OCI-LY1 (cell line): ENCODE measurements at regions not wholly inside any gene's neighbourhood (a gene's known extent, or its start where the extent isn't known, plus 50 kb on each side); places are given as distances from the start of the nearest gene placed in this dataset.

ENCODE experiments used
- H2AFZ ChIP-seq: fragments of 200-600 bp; sonication (generic), shearing (Covaris generic); 2 replicates; pipeline ENCODE4 v1.6.0; 2014; ENCODE audit warnings: antibody characterized with exemption, mild to moderate bottlenecking, low read length
- H3F3A ChIP-seq: fragments of 200-600 bp; sonication (generic), shearing (Covaris generic); 2 replicates; pipeline ENCODE4 v1.6.0; 2014; ENCODE audit warnings: mild to moderate bottlenecking, antibody characterized with exemption, low read length, moderate library complexity; ENCODE audit not compliant: insufficient read depth
- H3K27ac ChIP-seq: fragments of 200-600 bp; sonication (generic); 2 replicates; pipeline ENCODE4 v1.5.1; 2014; ENCODE audit warnings: low read length, mixed run types, mild to moderate bottlenecking, low read depth; ENCODE audit not compliant: poor library complexity, severe bottlenecking
- H3K27me3 ChIP-seq: fragments of 200-600 bp; sonication (generic); 2 replicates; pipeline ENCODE4 v1.6.0; 2014; ENCODE audit warnings: antibody characterized with exemption, mild to moderate bottlenecking, low read length, moderate library complexity; ENCODE audit not compliant: insufficient read depth
- H3K36me3 ChIP-seq: fragments of 200-600 bp; sonication (generic); 2 replicates; pipeline ENCODE4 v1.6.1; 2014; ENCODE audit warnings: mild to moderate bottlenecking, antibody characterized with exemption, low read length, moderate library complexity, mixed read lengths; ENCODE audit not compliant: insufficient read depth
- H3K4me1 ChIP-seq: fragments of 200-600 bp; sonication (generic); 2 replicates; pipeline ENCODE4 v1.5.1; 2014; ENCODE audit warnings: mild to moderate bottlenecking, low read length, moderate library complexity; ENCODE audit not compliant: insufficient read depth, severe bottlenecking
- H3K4me2 ChIP-seq: fragments of 200-600 bp; sonication (generic), shearing (Covaris generic); 2 replicates; pipeline ENCODE4 v1.6.1; 2014; ENCODE audit warnings: low read length
- H3K4me3 ChIP-seq: fragments of 200-600 bp; sonication (generic); 2 replicates; pipeline ENCODE4 v1.5.1; 2014; ENCODE audit warnings: low read length, low read depth, mild to moderate bottlenecking, mixed read lengths; ENCODE audit not compliant: poor library complexity, severe bottlenecking
- H3K79me2 ChIP-seq: fragments of 200-600 bp; shearing (Covaris generic); 2 replicates; pipeline ENCODE4 v1.6.1; 2016; ENCODE audit warnings: mixed run types, low read length, mixed read lengths; ENCODE audit not compliant: insufficient read depth
- H3K9ac ChIP-seq: fragments of 200-600 bp; sonication (generic), shearing (Covaris generic); 2 replicates; pipeline ENCODE4 v1.6.1; 2014; ENCODE audit warnings: mild to moderate bottlenecking, low read length, mixed read lengths
- H3K9me2 ChIP-seq: fragments of 200-600 bp; sonication (generic), shearing (Covaris generic); 2 replicates; pipeline ENCODE4 v1.6.1; 2014; ENCODE audit warnings: low read depth, mild to moderate bottlenecking, low read length, mixed read lengths
- H3K9me3 ChIP-seq: fragments of 200-600 bp; shearing (Covaris generic); 2 replicates; pipeline ENCODE4 v1.6.1; 2014; ENCODE audit warnings: low read length, mixed read lengths
- H4K20me1 ChIP-seq: fragments of 200-600 bp; sonication (generic), shearing (Covaris generic); 2 replicates; pipeline ENCODE4 v1.6.0; 2016; ENCODE audit warnings: mild to moderate bottlenecking, low read length; ENCODE audit not compliant: insufficient read depth
- EZH2 ChIP-seq: fragments of 200-600 bp; sonication (generic), shearing (Covaris generic); IDR thresholded peaks from 2 replicates; pipeline ENCODE4 v1.8.0; 2017; ENCODE audit warnings: borderline replicate concordance, mixed run types, mild to moderate bottlenecking, antibody characterized with exemption, low read length, moderate library complexity, mixed read lengths
- TF ChIP-seq, protein P1 (sequence below): fragments of 200-600 bp; sonication (generic), shearing (Covaris generic); IDR thresholded peaks from 2 replicates; pipeline ENCODE4 v1.5.1; 2017; ENCODE audit warnings: mild to moderate bottlenecking, antibody characterized with exemption, low read length, moderate library complexity, mixed read lengths

DNA sequence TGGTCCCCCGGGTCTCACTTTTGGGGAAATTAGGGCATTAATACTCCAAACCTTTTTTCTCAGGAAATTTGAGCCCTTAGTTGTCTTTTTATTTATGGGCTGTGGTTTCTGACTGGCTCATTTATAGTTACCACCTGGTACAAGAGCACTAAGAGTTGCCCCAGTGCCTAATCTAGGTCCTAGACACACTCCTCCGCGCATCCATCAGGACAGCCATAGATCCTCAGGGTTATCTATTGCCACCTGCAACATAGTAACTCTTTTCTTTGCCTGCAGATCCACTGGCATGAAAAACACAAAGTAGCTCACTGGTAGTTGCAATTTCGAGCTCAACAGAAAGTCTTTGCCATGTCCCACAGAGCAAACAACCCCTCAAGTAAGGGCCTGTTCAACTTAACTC is 576.4 kb upstream of the ROBO2 start:
- no peak overlapping the region for H3K4me2 ChIP-seq
- no peaks in the 10 kb centered on the region for H3K36me3 ChIP-seq
- no peaks in the 10 kb centered on the region for H3K9me2 ChIP-seq
- H3K9ac ChIP-seq: no peak overlapping the region
- no peak overlapping the region for H3K4me3 ChIP-seq
- no peaks in the 10 kb centered on the region for H3K27me3 ChIP-seq
- H3K9me3 ChIP-seq: no peaks in the 10 kb centered on the region
- H2AFZ ChIP-seq: no peak overlapping the region
- H3K27ac ChIP-seq: no peak overlapping the region
- no peaks in the 10 kb centered on the region for H3K79me2 ChIP-seq
- no peaks in the 10 kb centered on the region for H3F3A ChIP-seq
- no peaks in the 10 kb centered on the region for H4K20me1 ChIP-seq
- TF ChIP-seq, protein P1, sequence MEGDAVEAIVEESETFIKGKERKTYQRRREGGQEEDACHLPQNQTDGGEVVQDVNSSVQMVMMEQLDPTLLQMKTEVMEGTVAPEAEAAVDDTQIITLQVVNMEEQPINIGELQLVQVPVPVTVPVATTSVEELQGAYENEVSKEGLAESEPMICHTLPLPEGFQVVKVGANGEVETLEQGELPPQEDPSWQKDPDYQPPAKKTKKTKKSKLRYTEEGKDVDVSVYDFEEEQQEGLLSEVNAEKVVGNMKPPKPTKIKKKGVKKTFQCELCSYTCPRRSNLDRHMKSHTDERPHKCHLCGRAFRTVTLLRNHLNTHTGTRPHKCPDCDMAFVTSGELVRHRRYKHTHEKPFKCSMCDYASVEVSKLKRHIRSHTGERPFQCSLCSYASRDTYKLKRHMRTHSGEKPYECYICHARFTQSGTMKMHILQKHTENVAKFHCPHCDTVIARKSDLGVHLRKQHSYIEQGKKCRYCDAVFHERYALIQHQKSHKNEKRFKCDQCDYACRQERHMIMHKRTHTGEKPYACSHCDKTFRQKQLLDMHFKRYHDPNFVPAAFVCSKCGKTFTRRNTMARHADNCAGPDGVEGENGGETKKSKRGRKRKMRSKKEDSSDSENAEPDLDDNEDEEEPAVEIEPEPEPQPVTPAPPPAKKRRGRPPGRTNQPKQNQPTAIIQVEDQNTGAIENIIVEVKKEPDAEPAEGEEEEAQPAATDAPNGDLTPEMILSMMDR: no peak
- no peak for TF ChIP-seq EZH2
- H3K4me1 ChIP-seq: no peaks in the 10 kb centered on the region

GRCh38 chr3:76470285-76470684 is 569.6 kb upstream of the ROBO2 start:
- Histone ChIP-seq H3K9ac (no peak overlapping the region), H2AFZ (no peak overlapping the region), H3K27me3 (no peaks in the 10 kb centered on the region), H3K27ac (no peak overlapping the region), H3K36me3 (no peaks in the 10 kb centered on the region), H3K4me2 (no peak overlapping the region), H3K9me2 (no peaks in the 10 kb centered on the region), H3K4me3 (no peak overlapping the region), H4K20me1 (no peaks in the 10 kb centered on the region), H3K9me3 (no peaks in the 10 kb centered on the region), H3K79me2 (no peaks in the 10 kb centered on the region), H3F3A (no peaks in the 10 kb centered on the region), H3K4me1 (no peaks in the 10 kb centered on the region)
- no peak for TF ChIP-seq EZH2
- TF ChIP-seq, protein P1: no peak

GRCh38 chr3:76474632-76475031 is 565.3 kb upstream of the ROBO2 start:
- Histone ChIP-seq H3K27me3 (no peaks in the 10 kb centered on the region), H3K4me1 (no peaks in the 10 kb centered on the region), H3K4me3 (no peak overlapping the region), H2AFZ (no peak overlapping the region), H3K9me3 (no peaks in the 10 kb centered on the region), H3K9me2 (no peaks in the 10 kb centered on the region), H4K20me1 (no peaks in the 10 kb centered on the region), H3K9ac (no peak overlapping the region), H3K79me2 (no peaks in the 10 kb centered on the region), H3K36me3 (no peaks in the 10 kb centered on the region), H3F3A (no peaks in the 10 kb centered on the region), H3K4me2 (no peak overlapping the region), H3K27ac (no peak overlapping the region)
- TF ChIP-seq EZH2: no peak
- TF ChIP-seq, protein P1: no peak
